GM19239 (cell line): ENCODE measurements at regions not wholly inside any gene's neighbourhood (a gene's known extent, or its start where the extent isn't known, plus 50 kb on each side); places are given as distances from the start of the nearest gene placed in this dataset.
"Not testable (repeated sequence)": the region's sequence is repeated elsewhere in the genome, so short reads cannot be mapped to it uniquely, and the experiment has no call there.

Experiments used
- DNase-seq: peaks from one replicate; pipeline ENCODE4 v3.0.0; 2011; ENCODE audit warnings: low spot score; ENCODE audit not compliant: insufficient read length
- FAIRE-seq: peaks from 2 replicates; lab custom pipeline; 2011; peaks lifted over from hg19 to GRCh38; lab: Jason Lieb, UNC

- FAIRE-seq = no peak
- DNase-seq = no peak
Observed at GRCh38 chr3:87742250-87742649, 316.6 kb downstream of the CGGBP1 start.

GRCh38 chr3:87740894-87741293 lies 317.9 kb downstream of the CGGBP1 start:
- DNase-seq, FAIRE-seq: not testable (repeated sequence)

- not testable (repeated sequence) for DNase-seq, FAIRE-seq
Observed at GRCh38 chr3:87737817-87738216, 321.0 kb downstream of the CGGBP1 start.

- DNase-seq (no peak), FAIRE-seq (peak; percentile 35)
Observed at GRCh38 chr3:87733671-87734367, 325.0 kb downstream of the CGGBP1 start.

- no peak for FAIRE-seq
- DNase-seq = no peak
Observed at GRCh38 chr3:87732294-87732693, 326.5 kb downstream of the CGGBP1 start.

GRCh38 chr3:87727783-87728182 lies 331.0 kb downstream of the CGGBP1 start:
- DNase-seq (no peak), FAIRE-seq (no peak)

- DNase-seq = no peak
- no peak for FAIRE-seq
Observed at GRCh38 chr3:87719060-87719459, 339.7 kb downstream of the CGGBP1 start.

GRCh38 chr3:87710511-87710910 lies 348.3 kb downstream of the CGGBP1 start:
- DNase-seq = no peak
- no peak for FAIRE-seq

- FAIRE-seq = no peak
- no peak for DNase-seq
Observed at GRCh38 chr3:87710028-87710427, 348.8 kb downstream of the CGGBP1 start.

GRCh38 chr3:87706176-87706575 lies 352.6 kb downstream of the CGGBP1 start:
- no peak for FAIRE-seq
- no peak for DNase-seq

GRCh38 chr3:87702600-87702999 lies 356.2 kb downstream of the CGGBP1 start:
- DNase-seq (no peak), FAIRE-seq (no peak)

- FAIRE-seq (no peak), DNase-seq (no peak)
Observed at GRCh38 chr3:87696124-87697013, 362.4 kb downstream of the CGGBP1 start.

GRCh38 chr3:87694678-87695077 lies 364.1 kb downstream of the CGGBP1 start:
- no peak for DNase-seq
- no peak for FAIRE-seq

GRCh38 chr3:87691109-87691508 lies 367.7 kb downstream of the CGGBP1 start:
- DNase-seq = no peak
- FAIRE-seq = no peak

- not testable (repeated sequence) for FAIRE-seq, DNase-seq
Observed at GRCh38 chr3:87678984-87679660, 379.7 kb downstream of the CGGBP1 start.

- FAIRE-seq (peak; percentile 90), DNase-seq (peak; percentile 38)
Observed at GRCh38 chr3:87674397-87675161, 384.2 kb downstream of the CGGBP1 start.

GRCh38 chr3:87673132-87673531 lies 385.7 kb downstream of the CGGBP1 start:
- no peak for DNase-seq
- no peak for FAIRE-seq

- FAIRE-seq (no peak), DNase-seq (no peak)
Observed at GRCh38 chr3:87654184-87654583, 377.8 kb upstream of the POU1F1 start.

- not testable (repeated sequence) for FAIRE-seq, DNase-seq
Observed at GRCh38 chr3:87653138-87653537, 376.8 kb upstream of the POU1F1 start.

- FAIRE-seq (no peak), DNase-seq (no peak)
Observed at GRCh38 chr3:87634426-87634825, 358.0 kb upstream of the POU1F1 start.
